ENCODE measurements at regions not wholly inside any gene's neighbourhood (a gene's known extent, or its start where the extent isn't known, plus 50 kb on each side); places are given as distances from the start of the nearest gene placed in this dataset.
"Not testable (repeated sequence)": the region's sequence is repeated elsewhere in the genome, so short reads cannot be mapped to it uniquely, and the experiment has no call there.

DNA sequence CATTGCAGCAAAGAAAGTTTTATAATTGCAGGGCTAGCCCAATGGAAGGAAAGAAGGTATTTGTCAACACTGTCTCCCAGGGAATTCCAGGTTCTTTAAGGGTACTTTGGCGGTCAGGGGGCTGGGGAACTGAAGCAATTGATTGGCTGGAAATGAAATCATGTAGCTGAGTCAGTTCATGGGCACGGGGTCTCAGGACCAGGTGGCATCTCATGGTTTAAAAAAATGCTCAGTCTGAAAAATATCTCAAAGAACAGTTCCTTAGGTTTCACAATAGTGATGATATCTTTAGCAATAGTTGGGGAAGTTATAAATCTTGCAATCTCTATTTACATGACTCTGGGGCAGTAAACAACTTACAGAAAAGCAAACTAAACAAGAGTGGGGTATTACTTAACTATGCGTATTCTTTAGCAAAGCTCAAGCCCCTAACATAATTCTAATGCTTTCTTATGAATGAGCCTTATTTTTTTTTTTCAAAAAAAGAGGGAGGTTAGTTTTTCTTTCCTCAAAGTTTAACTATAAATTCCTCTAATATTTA lies 376.9 kb upstream of the NRG3 start:
- H3K79me2 ChIP-seq (ENCODE audit: insufficient read depth, low read length) = no peaks in the 10 kb centered on the region
- H3K27me3 ChIP-seq (ENCODE audit: low read length) = no peaks in the 10 kb centered on the region
- no peaks in the 10 kb centered on the region for H4K20me1 ChIP-seq (ENCODE audit: low read depth, low read length)
- no peaks in the 10 kb centered on the region for H3F3A ChIP-seq (ENCODE audit: insufficient read depth)
- H3K4me3 ChIP-seq (ENCODE audit: insufficient read depth, low read length, poor library complexity, severe bottlenecking) = no peak overlapping the region
- no peaks in the 10 kb centered on the region for H3K9me3 ChIP-seq (ENCODE audit: insufficient read depth, low read length)
- TF ChIP-seq, protein P1, sequence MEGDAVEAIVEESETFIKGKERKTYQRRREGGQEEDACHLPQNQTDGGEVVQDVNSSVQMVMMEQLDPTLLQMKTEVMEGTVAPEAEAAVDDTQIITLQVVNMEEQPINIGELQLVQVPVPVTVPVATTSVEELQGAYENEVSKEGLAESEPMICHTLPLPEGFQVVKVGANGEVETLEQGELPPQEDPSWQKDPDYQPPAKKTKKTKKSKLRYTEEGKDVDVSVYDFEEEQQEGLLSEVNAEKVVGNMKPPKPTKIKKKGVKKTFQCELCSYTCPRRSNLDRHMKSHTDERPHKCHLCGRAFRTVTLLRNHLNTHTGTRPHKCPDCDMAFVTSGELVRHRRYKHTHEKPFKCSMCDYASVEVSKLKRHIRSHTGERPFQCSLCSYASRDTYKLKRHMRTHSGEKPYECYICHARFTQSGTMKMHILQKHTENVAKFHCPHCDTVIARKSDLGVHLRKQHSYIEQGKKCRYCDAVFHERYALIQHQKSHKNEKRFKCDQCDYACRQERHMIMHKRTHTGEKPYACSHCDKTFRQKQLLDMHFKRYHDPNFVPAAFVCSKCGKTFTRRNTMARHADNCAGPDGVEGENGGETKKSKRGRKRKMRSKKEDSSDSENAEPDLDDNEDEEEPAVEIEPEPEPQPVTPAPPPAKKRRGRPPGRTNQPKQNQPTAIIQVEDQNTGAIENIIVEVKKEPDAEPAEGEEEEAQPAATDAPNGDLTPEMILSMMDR (IDR thresholded peaks at IDR 0.05; ENCODE audit: insufficient read depth, low read length, poor library complexity, severe bottlenecking) = no peak
- no peak for TF ChIP-seq EZH2phosphoT487 (conservative IDR thresholded peaks at IDR 0.05; ENCODE audit: low read length)
- H3K9me2 ChIP-seq (replicated peaks; ENCODE audit: insufficient read depth, low read length) = no peaks in the 10 kb centered on the region
- H3K4me2 ChIP-seq (ENCODE audit: low read depth, low read length, poor library complexity, severe bottlenecking) = no peak overlapping the region
- H3K36me3 ChIP-seq (ENCODE audit: low read length) = no peaks in the 10 kb centered on the region
- no peak overlapping the region for H3K9ac ChIP-seq (ENCODE audit: low read length)
- H3K27ac ChIP-seq (ENCODE audit: low read depth, low read length) = no peak overlapping the region
- H2AFZ ChIP-seq (ENCODE audit: low read depth, low read length, severe bottlenecking) = no peak overlapping the region

DNA sequence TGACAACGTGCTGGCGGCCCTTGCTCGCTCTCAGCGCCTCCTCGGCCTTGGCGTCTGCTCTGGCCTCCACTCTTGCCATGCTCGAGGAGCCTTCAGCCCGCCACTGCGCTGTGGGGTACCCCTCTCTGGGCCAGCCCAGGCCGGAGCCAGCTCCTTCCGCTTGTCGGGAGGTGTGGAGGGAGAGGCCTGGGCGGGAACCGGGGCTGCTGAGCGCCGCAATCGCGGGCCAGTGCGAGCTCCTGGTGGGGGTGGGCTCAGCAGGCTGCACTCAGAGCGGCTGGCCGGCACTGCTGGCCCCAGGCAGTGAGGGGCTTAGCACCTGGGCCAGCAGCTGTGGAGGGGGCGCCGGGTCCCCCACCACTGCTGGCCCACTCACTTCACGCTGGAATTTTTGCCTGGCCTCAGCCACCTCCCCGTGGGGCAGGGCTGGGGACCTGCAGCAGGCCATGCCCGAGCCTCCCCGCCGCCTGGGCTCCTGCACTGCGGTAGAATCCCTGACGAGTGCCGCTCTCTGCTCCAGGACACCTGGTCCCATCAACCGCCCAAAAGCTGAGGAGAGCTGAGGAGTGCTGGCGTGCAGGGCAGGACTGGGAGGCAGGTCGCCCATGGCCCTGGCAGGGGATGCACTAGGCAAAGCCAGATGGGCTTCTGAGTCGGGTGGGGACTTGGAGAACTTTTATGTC lies 372.2 kb upstream of the NRG3 start:
- H3K4me3 ChIP-seq (ENCODE audit: insufficient read depth, low read length, poor library complexity, severe bottlenecking) = no peak overlapping the region
- no peak for TF ChIP-seq EZH2phosphoT487 (conservative IDR thresholded peaks at IDR 0.05; ENCODE audit: low read length)
- TF ChIP-seq, protein P1 (IDR thresholded peaks at IDR 0.05; ENCODE audit: insufficient read depth, low read length, poor library complexity, severe bottlenecking) = no peak
- H3F3A ChIP-seq (ENCODE audit: insufficient read depth) = no peaks in the 10 kb centered on the region
- no peaks in the 10 kb centered on the region for H3K79me2 ChIP-seq (ENCODE audit: insufficient read depth, low read length)
- no peaks in the 10 kb centered on the region for H3K27me3 ChIP-seq (ENCODE audit: low read length)
- no peak overlapping the region for H3K9ac ChIP-seq (ENCODE audit: low read length)
- no peak overlapping the region for H3K4me2 ChIP-seq (ENCODE audit: low read depth, low read length, poor library complexity, severe bottlenecking)
- no peaks in the 10 kb centered on the region for H4K20me1 ChIP-seq (ENCODE audit: low read depth, low read length)
- H2AFZ ChIP-seq (ENCODE audit: low read depth, low read length, severe bottlenecking) = no peak overlapping the region
- H3K9me3 ChIP-seq (ENCODE audit: insufficient read depth, low read length) = no peaks in the 10 kb centered on the region
- H3K9me2 ChIP-seq (replicated peaks; ENCODE audit: insufficient read depth, low read length) = no peaks in the 10 kb centered on the region
- no peaks in the 10 kb centered on the region for H3K36me3 ChIP-seq (ENCODE audit: low read length)
- H3K27ac ChIP-seq (ENCODE audit: low read depth, low read length) = no peak overlapping the region

- H3K9me3 ChIP-seq (ENCODE audit: insufficient read depth, low read length); H3K79me2 ChIP-seq (ENCODE audit: insufficient read depth, low read length); H3K4me3 ChIP-seq (ENCODE audit: insufficient read depth, low read length, poor library complexity, severe bottlenecking); H3K9ac ChIP-seq (ENCODE audit: low read length); H3K27me3 ChIP-seq (ENCODE audit: low read length); H3K27ac ChIP-seq (ENCODE audit: low read depth, low read length); H3K9me2 ChIP-seq (replicated peaks; ENCODE audit: insufficient read depth, low read length); H4K20me1 ChIP-seq (ENCODE audit: low read depth, low read length); H3F3A ChIP-seq (ENCODE audit: insufficient read depth); H3K4me2 ChIP-seq (ENCODE audit: low read depth, low read length, poor library complexity, severe bottlenecking); H3K36me3 ChIP-seq (ENCODE audit: low read length); H2AFZ ChIP-seq (ENCODE audit: low read depth, low read length, severe bottlenecking): not testable (repeated sequence)
Measured at GRCh38 chr10:81505777-81506176, 369.2 kb upstream of the NRG3 start.

GRCh38 chr10:81514811-81515210 lies 360.2 kb upstream of the NRG3 start:
- TF ChIP-seq, protein P1 (IDR thresholded peaks at IDR 0.05; ENCODE audit: insufficient read depth, low read length, poor library complexity, severe bottlenecking) = no peak
- no peak for TF ChIP-seq EZH2phosphoT487 (conservative IDR thresholded peaks at IDR 0.05; ENCODE audit: low read length)
- Histone ChIP-seq H3K9ac (ENCODE audit: low read length) (no peak overlapping the region), H3K9me2 (replicated peaks; ENCODE audit: insufficient read depth, low read length) (no peaks in the 10 kb centered on the region), H3K9me3 (ENCODE audit: insufficient read depth, low read length) (no peaks in the 10 kb centered on the region), H2AFZ (ENCODE audit: low read depth, low read length, severe bottlenecking) (no peak overlapping the region), H3K27me3 (ENCODE audit: low read length) (no peaks in the 10 kb centered on the region), H4K20me1 (ENCODE audit: low read depth, low read length) (no peaks in the 10 kb centered on the region), H3K4me3 (ENCODE audit: insufficient read depth, low read length, poor library complexity, severe bottlenecking) (no peak overlapping the region), H3K36me3 (ENCODE audit: low read length) (no peaks in the 10 kb centered on the region), H3K4me2 (ENCODE audit: low read depth, low read length, poor library complexity, severe bottlenecking) (no peak overlapping the region), H3F3A (ENCODE audit: insufficient read depth) (no peaks in the 10 kb centered on the region), H3K27ac (ENCODE audit: low read depth, low read length) (no peak overlapping the region), H3K79me2 (ENCODE audit: insufficient read depth, low read length) (no peaks in the 10 kb centered on the region)

Data from SU-DHL-6 (cell line).